ELR (cell line): ENCODE measurements at regions not wholly inside any gene's neighbourhood (a gene's known extent, or its start where the extent isn't known, plus 50 kb on each side); places are given as distances from the start of the nearest gene placed in this dataset.
A peak's percentile ranks its signal among the peaks of the same experiment; 100 is the strongest.
"Not testable (repeated sequence)": the region's sequence is repeated elsewhere in the genome, so short reads cannot be mapped to it uniquely, and the experiment has no call there.

Experiments
- DNase-seq: peaks from one replicate; pipeline ENCODE4 v3.0.0-alpha.2; 2015; ENCODE audit warnings: low read depth

- DNase-seq = no peak
Measured at GRCh38 chr17:71099003-71099714, 929.8 kb downstream of the KCNJ2 start.

- DNase-seq = no peak
Measured at GRCh38 chr17:71102777-71103176, 933.4 kb downstream of the KCNJ2 start.

GRCh38 chr17:71104225-71104624, 934.9 kb downstream of the KCNJ2 start:
- no peak for DNase-seq

GRCh38 chr17:71106056-71106455, 936.7 kb downstream of the KCNJ2 start:
- not testable (repeated sequence) for DNase-seq

GRCh38 chr17:71107136-71107535, 937.8 kb downstream of the KCNJ2 start:
- DNase-seq = no peak

- DNase-seq = no peak
Measured at GRCh38 chr17:71109697-71110096, 940.4 kb downstream of the KCNJ2 start.

GRCh38 chr17:71110326-71110725, 941.0 kb downstream of the KCNJ2 start:
- peak; percentile 53 for DNase-seq

GRCh38 chr17:71111460-71111859, 942.1 kb downstream of the KCNJ2 start:
- no peak for DNase-seq

- DNase-seq = no peak
Measured at GRCh38 chr17:71111934-71112333, 942.6 kb downstream of the KCNJ2 start.

GRCh38 chr17:71113347-71113746, 944.0 kb downstream of the KCNJ2 start:
- no peak for DNase-seq

GRCh38 chr17:71114911-71115668, 945.8 kb downstream of the KCNJ2 start:
- no peak for DNase-seq

- DNase-seq = no peak
Measured at GRCh38 chr17:71115669-71115972, 946.3 kb downstream of the KCNJ2 start.

GRCh38 chr17:71117466-71117865, 948.1 kb downstream of the KCNJ2 start:
- DNase-seq = no peak

GRCh38 chr17:71118039-71118438, 948.7 kb downstream of the KCNJ2 start:
- DNase-seq = peak; percentile 59

GRCh38 chr17:71127416-71127815, 958.1 kb downstream of the KCNJ2 start:
- DNase-seq = peak; percentile 16

GRCh38 chr17:71142333-71142732, 973.0 kb downstream of the KCNJ2 start:
- DNase-seq = no peak

GRCh38 chr17:71145486-71145885, 975.3 kb upstream of the SOX9 start:
- DNase-seq = no peak

GRCh38 chr17:71147906-71148305, 972.9 kb upstream of the SOX9 start:
- DNase-seq = no peak

- no peak for DNase-seq
Measured at GRCh38 chr17:71149607-71150006, 971.2 kb upstream of the SOX9 start.

- DNase-seq = no peak
Measured at GRCh38 chr17:71157297-71157696, 963.5 kb upstream of the SOX9 start.

GRCh38 chr17:71158437-71158836, 962.4 kb upstream of the SOX9 start:
- DNase-seq = no peak

GRCh38 chr17:71163121-71163812, 957.6 kb upstream of the SOX9 start:
- DNase-seq = no peak

GRCh38 chr17:71163813-71164122, 957.1 kb upstream of the SOX9 start:
- no peak for DNase-seq
